OCI-LY1 (cell line): ENCODE measurements at regions not wholly inside any gene's neighbourhood (a gene's known extent, or its start where the extent isn't known, plus 50 kb on each side); places are given as distances from the start of the nearest gene placed in this dataset.

Source experiments
- H2AFZ ChIP-seq: fragments of 200-600 bp; sonication (generic), shearing (Covaris generic); 2 replicates; pipeline ENCODE4 v1.6.0; 2014; ENCODE audit warnings: antibody characterized with exemption, mild to moderate bottlenecking, low read length
- H3F3A ChIP-seq: fragments of 200-600 bp; sonication (generic), shearing (Covaris generic); 2 replicates; pipeline ENCODE4 v1.6.0; 2014; ENCODE audit warnings: mild to moderate bottlenecking, antibody characterized with exemption, low read length, moderate library complexity; ENCODE audit not compliant: insufficient read depth
- H3K27ac ChIP-seq: fragments of 200-600 bp; sonication (generic); 2 replicates; pipeline ENCODE4 v1.5.1; 2014; ENCODE audit warnings: low read length, mixed run types, mild to moderate bottlenecking, low read depth; ENCODE audit not compliant: poor library complexity, severe bottlenecking
- H3K27me3 ChIP-seq: fragments of 200-600 bp; sonication (generic); 2 replicates; pipeline ENCODE4 v1.6.0; 2014; ENCODE audit warnings: antibody characterized with exemption, mild to moderate bottlenecking, low read length, moderate library complexity; ENCODE audit not compliant: insufficient read depth
- H3K36me3 ChIP-seq: fragments of 200-600 bp; sonication (generic); 2 replicates; pipeline ENCODE4 v1.6.1; 2014; ENCODE audit warnings: mild to moderate bottlenecking, antibody characterized with exemption, low read length, moderate library complexity, mixed read lengths; ENCODE audit not compliant: insufficient read depth
- H3K4me1 ChIP-seq: fragments of 200-600 bp; sonication (generic); 2 replicates; pipeline ENCODE4 v1.5.1; 2014; ENCODE audit warnings: mild to moderate bottlenecking, low read length, moderate library complexity; ENCODE audit not compliant: insufficient read depth, severe bottlenecking
- H3K4me2 ChIP-seq: fragments of 200-600 bp; sonication (generic), shearing (Covaris generic); 2 replicates; pipeline ENCODE4 v1.6.1; 2014; ENCODE audit warnings: low read length
- H3K4me3 ChIP-seq: fragments of 200-600 bp; sonication (generic); 2 replicates; pipeline ENCODE4 v1.5.1; 2014; ENCODE audit warnings: low read length, low read depth, mild to moderate bottlenecking, mixed read lengths; ENCODE audit not compliant: poor library complexity, severe bottlenecking
- H3K79me2 ChIP-seq: fragments of 200-600 bp; shearing (Covaris generic); 2 replicates; pipeline ENCODE4 v1.6.1; 2016; ENCODE audit warnings: mixed run types, low read length, mixed read lengths; ENCODE audit not compliant: insufficient read depth
- H3K9ac ChIP-seq: fragments of 200-600 bp; sonication (generic), shearing (Covaris generic); 2 replicates; pipeline ENCODE4 v1.6.1; 2014; ENCODE audit warnings: mild to moderate bottlenecking, low read length, mixed read lengths
- H3K9me2 ChIP-seq: fragments of 200-600 bp; sonication (generic), shearing (Covaris generic); 2 replicates; pipeline ENCODE4 v1.6.1; 2014; ENCODE audit warnings: low read depth, mild to moderate bottlenecking, low read length, mixed read lengths
- H3K9me3 ChIP-seq: fragments of 200-600 bp; shearing (Covaris generic); 2 replicates; pipeline ENCODE4 v1.6.1; 2014; ENCODE audit warnings: low read length, mixed read lengths
- H4K20me1 ChIP-seq: fragments of 200-600 bp; sonication (generic), shearing (Covaris generic); 2 replicates; pipeline ENCODE4 v1.6.0; 2016; ENCODE audit warnings: mild to moderate bottlenecking, low read length; ENCODE audit not compliant: insufficient read depth
- CTCF ChIP-seq: fragments of 200-600 bp; sonication (generic), shearing (Covaris generic); IDR thresholded peaks from 2 replicates; pipeline ENCODE4 v1.5.1; 2017; ENCODE audit warnings: mild to moderate bottlenecking, antibody characterized with exemption, low read length, moderate library complexity, mixed read lengths
- EZH2 ChIP-seq: fragments of 200-600 bp; sonication (generic), shearing (Covaris generic); IDR thresholded peaks from 2 replicates; pipeline ENCODE4 v1.8.0; 2017; ENCODE audit warnings: borderline replicate concordance, mixed run types, mild to moderate bottlenecking, antibody characterized with exemption, low read length, moderate library complexity, mixed read lengths

GRCh38 chr6:759729-760128, 66.8 kb upstream of the EXOC2 start:
- no peaks in the 10 kb centered on the region for H3K9me3 ChIP-seq
- H3F3A ChIP-seq, result no peaks in the 10 kb centered on the region
- no peak overlapping the region for H3K9ac ChIP-seq
- H3K27me3 ChIP-seq, result peaks cover 4% of the 10 kb centered on the region; the same call in 1 of the 2 replicates
- no peaks in the 10 kb centered on the region for H3K4me1 ChIP-seq
- H3K27ac ChIP-seq, result no peak overlapping the region
- H3K79me2 ChIP-seq, result no peaks in the 10 kb centered on the region
- no peak overlapping the region for H3K4me3 ChIP-seq
- no peaks in the 10 kb centered on the region for H3K9me2 ChIP-seq
- H2AFZ ChIP-seq, result no peak overlapping the region
- H3K4me2 ChIP-seq, result no peak overlapping the region
- H4K20me1 ChIP-seq, result no peaks in the 10 kb centered on the region
- no peak for TF ChIP-seq CTCF
- no peak for TF ChIP-seq EZH2
- H3K36me3 ChIP-seq, result no peaks in the 10 kb centered on the region

- no peaks in the 10 kb centered on the region for H3K36me3 ChIP-seq
- no peaks in the 10 kb centered on the region for H3K9me3 ChIP-seq
- H3K27ac ChIP-seq, result no peak overlapping the region
- H3K4me3 ChIP-seq, result no peak overlapping the region
- no peaks in the 10 kb centered on the region for H4K20me1 ChIP-seq
- H3K9ac ChIP-seq, result no peak overlapping the region
- no peak overlapping the region for H3K4me2 ChIP-seq
- peaks cover 4% of the 10 kb centered on the region; the same call in 1 of the 2 replicates for H3K27me3 ChIP-seq
- TF ChIP-seq EZH2 (no peak), CTCF (no peak)
- no peaks in the 10 kb centered on the region for H3K79me2 ChIP-seq
- no peaks in the 10 kb centered on the region for H3K9me2 ChIP-seq
- no peaks in the 10 kb centered on the region for H3F3A ChIP-seq
- H2AFZ ChIP-seq, result no peak overlapping the region
- no peaks in the 10 kb centered on the region for H3K4me1 ChIP-seq
Observed at GRCh38 chr6:756224-756623, 63.3 kb upstream of the EXOC2 start.

- no peaks in the 10 kb centered on the region for H3K79me2 ChIP-seq
- H3K9me3 ChIP-seq, result no peaks in the 10 kb centered on the region
- no peak overlapping the region for H3K4me2 ChIP-seq
- H3K9ac ChIP-seq, result no peak overlapping the region
- H3K27me3 ChIP-seq, result peaks cover 4% of the 10 kb centered on the region; the same call in 1 of the 2 replicates
- H2AFZ ChIP-seq, result no peak overlapping the region
- no peaks in the 10 kb centered on the region for H3K36me3 ChIP-seq
- no peak overlapping the region for H3K4me3 ChIP-seq
- H3K27ac ChIP-seq, result no peak overlapping the region
- TF ChIP-seq EZH2 (no peak), CTCF (no peak)
- H3K4me1 ChIP-seq, result no peaks in the 10 kb centered on the region
- no peaks in the 10 kb centered on the region for H3F3A ChIP-seq
- H3K9me2 ChIP-seq, result no peaks in the 10 kb centered on the region
- no peaks in the 10 kb centered on the region for H4K20me1 ChIP-seq
Observed at GRCh38 chr6:754202-754601, 61.3 kb upstream of the EXOC2 start.
